ENCODE measurements at regions not wholly inside any gene's neighbourhood (a gene's known extent, or its start where the extent isn't known, plus 50 kb on each side); places are given as distances from the start of the nearest gene placed in this dataset.

GRCh38 chr6:144335311-144335861, 50.3 kb downstream of the UTRN start:
- no peak overlapping the region for H3K27ac ChIP-seq (ENCODE audit: low read depth in 1 of 2, low read length in 2 of 2)
- 84% methylated on average over 5 of the region's 5 CpGs for WGBS
- no peaks in the 10 kb centered on the region for H3K36me3 ChIP-seq (ENCODE audit: control insufficient read depth in 4 of 4, insufficient read depth in 3 of 4, low read depth in 1 of 4, low read length in 3 of 4)
- no peak overlapping the region for H3K4me3 ChIP-seq (ENCODE audit: low read depth in 1 of 3, low read length in 3 of 3)
- no peak for TF ChIP-seq RAD21 (IDR thresholded peaks at IDR 0.05)
- TF ChIP-seq YY1 (IDR thresholded peaks at IDR 0.05), result no peak
- no peak for TF ChIP-seq ZBTB33 (IDR thresholded peaks at IDR 0.05)
- no peak for TF ChIP-seq HNF4A (conservative IDR thresholded peaks at IDR 0.05)
- TF ChIP-seq GABPA (IDR thresholded peaks at IDR 0.05 in 1 of 2, conservative IDR thresholded peaks at IDR 0.05 in 1 of 2), result no peak
- TF ChIP-seq NR2F2 (IDR thresholded peaks at IDR 0.05), result no peak
- no peak for TF ChIP-seq FOXA1 (IDR thresholded peaks at IDR 0.05)
- TF ChIP-seq, protein P1, sequence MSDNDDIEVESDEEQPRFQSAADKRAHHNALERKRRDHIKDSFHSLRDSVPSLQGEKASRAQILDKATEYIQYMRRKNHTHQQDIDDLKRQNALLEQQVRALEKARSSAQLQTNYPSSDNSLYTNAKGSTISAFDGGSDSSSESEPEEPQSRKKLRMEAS (IDR thresholded peaks at IDR 0.05), result no peak
- TF ChIP-seq, protein P2, sequence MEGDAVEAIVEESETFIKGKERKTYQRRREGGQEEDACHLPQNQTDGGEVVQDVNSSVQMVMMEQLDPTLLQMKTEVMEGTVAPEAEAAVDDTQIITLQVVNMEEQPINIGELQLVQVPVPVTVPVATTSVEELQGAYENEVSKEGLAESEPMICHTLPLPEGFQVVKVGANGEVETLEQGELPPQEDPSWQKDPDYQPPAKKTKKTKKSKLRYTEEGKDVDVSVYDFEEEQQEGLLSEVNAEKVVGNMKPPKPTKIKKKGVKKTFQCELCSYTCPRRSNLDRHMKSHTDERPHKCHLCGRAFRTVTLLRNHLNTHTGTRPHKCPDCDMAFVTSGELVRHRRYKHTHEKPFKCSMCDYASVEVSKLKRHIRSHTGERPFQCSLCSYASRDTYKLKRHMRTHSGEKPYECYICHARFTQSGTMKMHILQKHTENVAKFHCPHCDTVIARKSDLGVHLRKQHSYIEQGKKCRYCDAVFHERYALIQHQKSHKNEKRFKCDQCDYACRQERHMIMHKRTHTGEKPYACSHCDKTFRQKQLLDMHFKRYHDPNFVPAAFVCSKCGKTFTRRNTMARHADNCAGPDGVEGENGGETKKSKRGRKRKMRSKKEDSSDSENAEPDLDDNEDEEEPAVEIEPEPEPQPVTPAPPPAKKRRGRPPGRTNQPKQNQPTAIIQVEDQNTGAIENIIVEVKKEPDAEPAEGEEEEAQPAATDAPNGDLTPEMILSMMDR (IDR thresholded peaks at IDR 0.05; ENCODE audit: low read depth, low read length, missing input control), result no peak
- TF ChIP-seq EGR1 (IDR thresholded peaks at IDR 0.05; ENCODE audit: low read depth in 2 of 2), result no peak
- no peak for TF ChIP-seq TAF1 (conservative IDR thresholded peaks at IDR 0.05)
- TF ChIP-seq JUND (IDR thresholded peaks at IDR 0.05), result no peak
- TF ChIP-seq, protein P3, sequence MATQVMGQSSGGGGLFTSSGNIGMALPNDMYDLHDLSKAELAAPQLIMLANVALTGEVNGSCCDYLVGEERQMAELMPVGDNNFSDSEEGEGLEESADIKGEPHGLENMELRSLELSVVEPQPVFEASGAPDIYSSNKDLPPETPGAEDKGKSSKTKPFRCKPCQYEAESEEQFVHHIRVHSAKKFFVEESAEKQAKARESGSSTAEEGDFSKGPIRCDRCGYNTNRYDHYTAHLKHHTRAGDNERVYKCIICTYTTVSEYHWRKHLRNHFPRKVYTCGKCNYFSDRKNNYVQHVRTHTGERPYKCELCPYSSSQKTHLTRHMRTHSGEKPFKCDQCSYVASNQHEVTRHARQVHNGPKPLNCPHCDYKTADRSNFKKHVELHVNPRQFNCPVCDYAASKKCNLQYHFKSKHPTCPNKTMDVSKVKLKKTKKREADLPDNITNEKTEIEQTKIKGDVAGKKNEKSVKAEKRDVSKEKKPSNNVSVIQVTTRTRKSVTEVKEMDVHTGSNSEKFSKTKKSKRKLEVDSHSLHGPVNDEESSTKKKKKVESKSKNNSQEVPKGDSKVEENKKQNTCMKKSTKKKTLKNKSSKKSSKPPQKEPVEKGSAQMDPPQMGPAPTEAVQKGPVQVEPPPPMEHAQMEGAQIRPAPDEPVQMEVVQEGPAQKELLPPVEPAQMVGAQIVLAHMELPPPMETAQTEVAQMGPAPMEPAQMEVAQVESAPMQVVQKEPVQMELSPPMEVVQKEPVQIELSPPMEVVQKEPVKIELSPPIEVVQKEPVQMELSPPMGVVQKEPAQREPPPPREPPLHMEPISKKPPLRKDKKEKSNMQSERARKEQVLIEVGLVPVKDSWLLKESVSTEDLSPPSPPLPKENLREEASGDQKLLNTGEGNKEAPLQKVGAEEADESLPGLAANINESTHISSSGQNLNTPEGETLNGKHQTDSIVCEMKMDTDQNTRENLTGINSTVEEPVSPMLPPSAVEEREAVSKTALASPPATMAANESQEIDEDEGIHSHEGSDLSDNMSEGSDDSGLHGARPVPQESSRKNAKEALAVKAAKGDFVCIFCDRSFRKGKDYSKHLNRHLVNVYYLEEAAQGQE (IDR thresholded peaks at IDR 0.05), result no peak
- no peak for TF ChIP-seq FOXA2 (IDR thresholded peaks at IDR 0.05)
- no peak for TF ChIP-seq HNF4G (IDR thresholded peaks at IDR 0.05)
- no peak for TF ChIP-seq ATF3 (IDR thresholded peaks at IDR 0.05)
- no peak for TF ChIP-seq SP1 (IDR thresholded peaks at IDR 0.05)
- no peak for TF ChIP-seq RXRA (IDR thresholded peaks at IDR 0.05)
- no peak overlapping the region for H3K9ac ChIP-seq (ENCODE audit: low read depth in 1 of 2, low read length in 2 of 2)
- peaks cover 0 to 5% (median 2%) of the 10 kb centered on the region in 4 donors for H3K4me1 ChIP-seq (ENCODE audit: control insufficient read depth in 4 of 4, insufficient read depth in 4 of 4, low read length in 3 of 4)
- DNase-seq (ENCODE audit: low spot score), result no peak
- H3K27me3 ChIP-seq (ENCODE audit: control insufficient read depth in 4 of 4, insufficient read depth in 4 of 4, low read length in 3 of 4), result no peaks in the 10 kb centered on the region
- H3K9me3 ChIP-seq (ENCODE audit: control insufficient read depth in 4 of 4, low read length in 3 of 4), result no peaks in the 10 kb centered on the region

Data from liver (tissue), 8 donors.